GM23338 (cell line): ENCODE measurements at regions not wholly inside any gene's neighbourhood (a gene's known extent, or its start where the extent isn't known, plus 50 kb on each side); places are given as distances from the start of the nearest gene placed in this dataset.

Experiments
- ATAC-seq: fragments of 200-7000 bp; cut with Tn5 transposase; 3 replicates; pipeline ENCODE4 v1.9.1; 2020
- DNase-seq: peaks from one replicate; pipeline ENCODE4 v3.0.0-alpha.2; 2015; ENCODE audit warnings: low spot score
- H2AFZ ChIP-seq: fragments of 200-600 bp; sonication (generic); 2 replicates; pipeline ENCODE4 v1.8.0; 2016; ENCODE audit warnings: antibody characterized with exemption, mild to moderate bottlenecking, moderate library complexity
- H3F3A ChIP-seq: fragments of 200-600 bp; sonication (generic); replicated peaks from 2 replicates; pipeline ENCODE4 v1.8.0; 2017; ENCODE audit warnings: antibody characterized with exemption, mixed run types, low read depth
- H3K27ac ChIP-seq: fragments of 200-600 bp; sonication (generic); 2 replicates; pipeline ENCODE4 v1.6.1; 2016; ENCODE audit warnings: low read depth
- H3K27me3 ChIP-seq: fragments of 200-600 bp; sonication (generic); 2 replicates; pipeline ENCODE4 v1.8.0; 2016; ENCODE audit warnings: mild to moderate bottlenecking, mixed run types, moderate library complexity; ENCODE audit not compliant: insufficient read depth
- H3K36me3 ChIP-seq: fragments of 200-600 bp; sonication (generic); 2 replicates; pipeline ENCODE4 v1.8.0; 2016; ENCODE audit warnings: mild to moderate bottlenecking; ENCODE audit not compliant: insufficient read depth
- H3K4me1 ChIP-seq: fragments of 200-600 bp; sonication (generic); 2 replicates; pipeline ENCODE4 v1.8.0; 2016; ENCODE audit warnings: mild to moderate bottlenecking, moderate library complexity; ENCODE audit not compliant: insufficient read depth
- H3K4me2 ChIP-seq: fragments of 200-600 bp; sonication (generic); 2 replicates; pipeline ENCODE4 v1.7.1; 2017; ENCODE audit warnings: mixed run types
- H3K4me3 ChIP-seq: fragments of 200-600 bp; sonication (generic); 2 replicates; pipeline ENCODE4 v1.6.1; 2016; ENCODE audit warnings: mixed run types
- H3K79me2 ChIP-seq: fragments of 200-600 bp; sonication (generic); replicated peaks from 2 replicates; pipeline ENCODE4 v1.8.0; 2017; ENCODE audit warnings: mild to moderate bottlenecking; ENCODE audit not compliant: insufficient read depth
- H3K9me2 ChIP-seq: fragments of 200-600 bp; sonication (generic); 2 replicates; pipeline ENCODE4 v1.8.0; 2017; ENCODE audit not compliant: insufficient read depth
- H4K20me1 ChIP-seq: fragments of 200-600 bp; sonication (generic); replicated peaks from 2 replicates; pipeline ENCODE4 v1.8.0; 2017; ENCODE audit warnings: mild to moderate bottlenecking; ENCODE audit not compliant: insufficient read depth
- H3K27ac Mint-ChIP-seq: 2 replicates; pipeline ENCODE4 v1.8.0; 2020; ENCODE audit warnings: inconsistent platforms, mild to moderate bottlenecking, moderate library complexity, mixed read lengths
- H3K27me3 Mint-ChIP-seq: 3 replicates; pipeline ENCODE4 v1.8.0; 2022; ENCODE audit warnings: low read depth, mild to moderate bottlenecking, moderate library complexity, mixed read lengths, inconsistent platforms; ENCODE audit not compliant: insufficient read depth, poor library complexity
- H3K36me3 Mint-ChIP-seq: 3 replicates; pipeline ENCODE4 v1.8.0; 2021; ENCODE audit warnings: low read depth, mild to moderate bottlenecking, inconsistent platforms, moderate library complexity, mixed read lengths
- H3K4me1 Mint-ChIP-seq: 3 replicates; pipeline ENCODE4 v1.8.0; 2020; ENCODE audit warnings: mild to moderate bottlenecking, inconsistent platforms, mixed read lengths
- H3K4me3 Mint-ChIP-seq: 3 replicates; pipeline ENCODE4 v1.8.0; 2021; ENCODE audit warnings: moderate library complexity, mild to moderate bottlenecking, inconsistent platforms, mixed read lengths
- H3K9me3 Mint-ChIP-seq: 3 replicates; pipeline ENCODE4 v1.8.0; 2020; ENCODE audit warnings: moderate library complexity, mild to moderate bottlenecking, inconsistent platforms, mixed read lengths
- CREB1 ChIP-seq: fragments of 250-450 bp; sonication (Bioruptor Pico); IDR thresholded peaks from 2 replicates; pipeline ENCODE4 v1.5.0; 2020; ENCODE audit warnings: low read depth, mild to moderate bottlenecking, moderate library complexity
- EZH2 ChIP-seq: fragments of 200-600 bp; sonication (generic); IDR thresholded peaks from one replicate; pipeline ENCODE4 v1.8.0; 2017; ENCODE audit warnings: antibody characterized with exemption, mild to moderate bottlenecking, low read depth; ENCODE audit not compliant: unreplicated experiment
- EZH2phosphoT487 ChIP-seq: fragments of 200-600 bp; sonication (generic); IDR thresholded peaks from one replicate; pipeline ENCODE4 v1.8.1; 2018; ENCODE audit warnings: antibody characterized with exemption; ENCODE audit not compliant: unreplicated experiment
- JUNB ChIP-seq: IDR thresholded peaks from one replicate; pipeline ENCODE4 v1.6.1; 2016; ENCODE audit warnings: antibody characterized with exemption; ENCODE audit not compliant: unreplicated experiment
- NANOG ChIP-seq: IDR thresholded peaks from 2 replicates; pipeline ENCODE4 v1.6.1; 2016; ENCODE audit warnings: antibody characterized with exemption, borderline replicate concordance
- POLR2AphosphoS5 ChIP-seq: IDR thresholded peaks from 2 replicates; pipeline ENCODE4 v1.6.1; 2016; ENCODE audit warnings: antibody characterized with exemption, low read depth
- STAT1 ChIP-seq: IDR thresholded peaks from one replicate; pipeline ENCODE4 v1.6.1; 2016; ENCODE audit warnings: antibody characterized with exemption; ENCODE audit not compliant: unreplicated experiment
- ZNF114 ChIP-seq: fragments of 250-450 bp; sonication (Bioruptor Pico); IDR thresholded peaks from 2 replicates; pipeline ENCODE4 v1.5.0; 2020; ENCODE audit warnings: mild to moderate bottlenecking, moderate library complexity
- TF ChIP-seq, protein P1 (sequence below): IDR thresholded peaks from 2 replicates; pipeline ENCODE4 v1.6.1; 2016; ENCODE audit warnings: antibody characterized with exemption
- TF ChIP-seq, protein P2 (sequence below): IDR thresholded peaks from one replicate; pipeline ENCODE4 v1.6.1; 2018; ENCODE audit warnings: antibody characterized with exemption; ENCODE audit not compliant: unreplicated experiment
- TF ChIP-seq, protein P3 (sequence below): fragments of 250-450 bp; sonication (Bioruptor Pico); IDR thresholded peaks from 2 replicates; pipeline ENCODE4 v1.5.0; 2020; ENCODE audit warnings: mild to moderate bottlenecking, moderate library complexity

DNA sequence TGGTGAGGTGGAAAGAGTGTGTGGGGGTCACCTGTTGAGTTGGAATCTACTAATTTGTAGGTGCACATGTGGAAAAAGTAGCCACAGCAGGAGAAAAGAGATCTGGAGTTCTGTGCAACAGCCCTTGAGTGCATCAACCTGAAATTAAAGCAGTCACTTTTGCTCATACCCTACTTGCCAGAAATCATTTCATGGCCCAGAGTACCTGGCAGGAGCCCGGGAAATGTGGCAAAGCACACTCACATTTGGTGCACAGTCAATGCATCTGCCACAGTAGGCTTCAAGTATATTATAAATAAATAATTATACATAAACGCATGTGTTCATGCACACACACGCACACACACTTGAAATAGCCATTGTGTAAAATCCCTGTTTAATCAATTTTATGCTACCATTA, 203.0 kb downstream of the ICE1 start:
- H3K27me3 ChIP-seq = no peaks in the 10 kb centered on the region
- H3K27ac ChIP-seq = no peak overlapping the region
- no peak for DNase-seq
- no peaks in the 10 kb centered on the region for H3K4me1 ChIP-seq
- H3K36me3 Mint-ChIP-seq = peaks cover 17% of the 10 kb centered on the region; the same call in 2 of the 3 replicates
- no peak overlapping the region for H3K4me3 Mint-ChIP-seq
- H3K79me2 ChIP-seq = no peaks in the 10 kb centered on the region
- H3K36me3 ChIP-seq = no peaks in the 10 kb centered on the region
- no peak overlapping the region for H2AFZ ChIP-seq
- peaks cover 2% of the 10 kb centered on the region for H3K27me3 Mint-ChIP-seq
- no peaks in the 10 kb centered on the region for H3F3A ChIP-seq
- TF ChIP-seq, protein P1, sequence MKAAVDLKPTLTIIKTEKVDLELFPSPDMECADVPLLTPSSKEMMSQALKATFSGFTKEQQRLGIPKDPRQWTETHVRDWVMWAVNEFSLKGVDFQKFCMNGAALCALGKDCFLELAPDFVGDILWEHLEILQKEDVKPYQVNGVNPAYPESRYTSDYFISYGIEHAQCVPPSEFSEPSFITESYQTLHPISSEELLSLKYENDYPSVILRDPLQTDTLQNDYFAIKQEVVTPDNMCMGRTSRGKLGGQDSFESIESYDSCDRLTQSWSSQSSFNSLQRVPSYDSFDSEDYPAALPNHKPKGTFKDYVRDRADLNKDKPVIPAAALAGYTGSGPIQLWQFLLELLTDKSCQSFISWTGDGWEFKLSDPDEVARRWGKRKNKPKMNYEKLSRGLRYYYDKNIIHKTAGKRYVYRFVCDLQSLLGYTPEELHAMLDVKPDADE = no peak
- no peak for TF ChIP-seq CREB1
- peaks cover 8% of the 10 kb centered on the region; the same call in 1 of the 3 replicates for H3K4me1 Mint-ChIP-seq
- H3K4me3 ChIP-seq = no peak overlapping the region
- H4K20me1 ChIP-seq = no peaks in the 10 kb centered on the region
- H3K4me2 ChIP-seq = no peak overlapping the region
- no peak for ATAC-seq
- 0 out of 2 replicates have a peak, but pooled peaks cover 6% of the 10 kb centered on the region for H3K9me2 ChIP-seq
- peaks cover 47% of the 10 kb centered on the region for H3K9me3 Mint-ChIP-seq
- H3K27ac Mint-ChIP-seq = no peak overlapping the region

DNA sequence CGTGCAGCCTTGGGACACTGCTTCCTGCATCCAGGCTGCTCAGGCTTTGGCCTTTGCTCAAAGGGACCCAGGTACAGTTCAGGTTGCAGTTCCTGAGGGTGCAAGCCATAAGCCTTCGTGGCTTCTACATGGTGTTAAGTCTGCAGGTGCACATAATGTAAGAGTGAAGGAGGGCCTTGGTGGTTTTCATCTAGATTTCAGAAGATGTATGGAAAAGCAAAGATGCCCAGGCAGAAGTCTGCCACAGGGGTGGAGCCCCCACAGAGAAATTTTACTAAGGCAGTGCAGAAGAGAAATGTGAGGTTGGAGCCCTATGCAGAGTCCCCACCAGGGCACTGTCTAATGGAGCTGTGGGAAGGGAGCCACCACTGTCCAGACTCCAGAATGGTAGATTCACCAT, 200.9 kb downstream of the ICE1 start:
- Histone ChIP-seq H3K4me3 (no peak overlapping the region), H3K4me1 (no peaks in the 10 kb centered on the region), H3K27me3 (no peaks in the 10 kb centered on the region), H4K20me1 (no peaks in the 10 kb centered on the region), H3K27ac (no peak overlapping the region), H3K9me2 (0 out of 2 replicates have a peak, but pooled peaks cover 6% of the 10 kb centered on the region), H3K4me2 (no peak overlapping the region), H3K79me2 (no peaks in the 10 kb centered on the region), H3F3A (no peaks in the 10 kb centered on the region), H2AFZ (no peak overlapping the region), H3K36me3 (no peaks in the 10 kb centered on the region)
- H3K9me3 Mint-ChIP-seq = peaks cover 47% of the 10 kb centered on the region
- H3K27me3 Mint-ChIP-seq = peaks cover 2% of the 10 kb centered on the region
- H3K4me1 Mint-ChIP-seq = no peaks in the 10 kb centered on the region
- no peak overlapping the region for H3K4me3 Mint-ChIP-seq
- peaks cover 17% of the 10 kb centered on the region; the same call in 2 of the 3 replicates for H3K36me3 Mint-ChIP-seq
- ATAC-seq (no peak), DNase-seq (no peak)
- H3K27ac Mint-ChIP-seq = no peak overlapping the region
- TF ChIP-seq NANOG (no peak), CREB1 (no peak), EZH2 (no peak), POLR2AphosphoS5 (no peak), STAT1 (no peak), ZNF114 (CRISPR knock-in tag) (no peak), EZH2phosphoT487 (no peak), JUNB (no peak)
- TF ChIP-seq, protein P2, sequence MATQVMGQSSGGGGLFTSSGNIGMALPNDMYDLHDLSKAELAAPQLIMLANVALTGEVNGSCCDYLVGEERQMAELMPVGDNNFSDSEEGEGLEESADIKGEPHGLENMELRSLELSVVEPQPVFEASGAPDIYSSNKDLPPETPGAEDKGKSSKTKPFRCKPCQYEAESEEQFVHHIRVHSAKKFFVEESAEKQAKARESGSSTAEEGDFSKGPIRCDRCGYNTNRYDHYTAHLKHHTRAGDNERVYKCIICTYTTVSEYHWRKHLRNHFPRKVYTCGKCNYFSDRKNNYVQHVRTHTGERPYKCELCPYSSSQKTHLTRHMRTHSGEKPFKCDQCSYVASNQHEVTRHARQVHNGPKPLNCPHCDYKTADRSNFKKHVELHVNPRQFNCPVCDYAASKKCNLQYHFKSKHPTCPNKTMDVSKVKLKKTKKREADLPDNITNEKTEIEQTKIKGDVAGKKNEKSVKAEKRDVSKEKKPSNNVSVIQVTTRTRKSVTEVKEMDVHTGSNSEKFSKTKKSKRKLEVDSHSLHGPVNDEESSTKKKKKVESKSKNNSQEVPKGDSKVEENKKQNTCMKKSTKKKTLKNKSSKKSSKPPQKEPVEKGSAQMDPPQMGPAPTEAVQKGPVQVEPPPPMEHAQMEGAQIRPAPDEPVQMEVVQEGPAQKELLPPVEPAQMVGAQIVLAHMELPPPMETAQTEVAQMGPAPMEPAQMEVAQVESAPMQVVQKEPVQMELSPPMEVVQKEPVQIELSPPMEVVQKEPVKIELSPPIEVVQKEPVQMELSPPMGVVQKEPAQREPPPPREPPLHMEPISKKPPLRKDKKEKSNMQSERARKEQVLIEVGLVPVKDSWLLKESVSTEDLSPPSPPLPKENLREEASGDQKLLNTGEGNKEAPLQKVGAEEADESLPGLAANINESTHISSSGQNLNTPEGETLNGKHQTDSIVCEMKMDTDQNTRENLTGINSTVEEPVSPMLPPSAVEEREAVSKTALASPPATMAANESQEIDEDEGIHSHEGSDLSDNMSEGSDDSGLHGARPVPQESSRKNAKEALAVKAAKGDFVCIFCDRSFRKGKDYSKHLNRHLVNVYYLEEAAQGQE = no peak
- TF ChIP-seq, protein P1 = no peak
- TF ChIP-seq, protein P3, sequence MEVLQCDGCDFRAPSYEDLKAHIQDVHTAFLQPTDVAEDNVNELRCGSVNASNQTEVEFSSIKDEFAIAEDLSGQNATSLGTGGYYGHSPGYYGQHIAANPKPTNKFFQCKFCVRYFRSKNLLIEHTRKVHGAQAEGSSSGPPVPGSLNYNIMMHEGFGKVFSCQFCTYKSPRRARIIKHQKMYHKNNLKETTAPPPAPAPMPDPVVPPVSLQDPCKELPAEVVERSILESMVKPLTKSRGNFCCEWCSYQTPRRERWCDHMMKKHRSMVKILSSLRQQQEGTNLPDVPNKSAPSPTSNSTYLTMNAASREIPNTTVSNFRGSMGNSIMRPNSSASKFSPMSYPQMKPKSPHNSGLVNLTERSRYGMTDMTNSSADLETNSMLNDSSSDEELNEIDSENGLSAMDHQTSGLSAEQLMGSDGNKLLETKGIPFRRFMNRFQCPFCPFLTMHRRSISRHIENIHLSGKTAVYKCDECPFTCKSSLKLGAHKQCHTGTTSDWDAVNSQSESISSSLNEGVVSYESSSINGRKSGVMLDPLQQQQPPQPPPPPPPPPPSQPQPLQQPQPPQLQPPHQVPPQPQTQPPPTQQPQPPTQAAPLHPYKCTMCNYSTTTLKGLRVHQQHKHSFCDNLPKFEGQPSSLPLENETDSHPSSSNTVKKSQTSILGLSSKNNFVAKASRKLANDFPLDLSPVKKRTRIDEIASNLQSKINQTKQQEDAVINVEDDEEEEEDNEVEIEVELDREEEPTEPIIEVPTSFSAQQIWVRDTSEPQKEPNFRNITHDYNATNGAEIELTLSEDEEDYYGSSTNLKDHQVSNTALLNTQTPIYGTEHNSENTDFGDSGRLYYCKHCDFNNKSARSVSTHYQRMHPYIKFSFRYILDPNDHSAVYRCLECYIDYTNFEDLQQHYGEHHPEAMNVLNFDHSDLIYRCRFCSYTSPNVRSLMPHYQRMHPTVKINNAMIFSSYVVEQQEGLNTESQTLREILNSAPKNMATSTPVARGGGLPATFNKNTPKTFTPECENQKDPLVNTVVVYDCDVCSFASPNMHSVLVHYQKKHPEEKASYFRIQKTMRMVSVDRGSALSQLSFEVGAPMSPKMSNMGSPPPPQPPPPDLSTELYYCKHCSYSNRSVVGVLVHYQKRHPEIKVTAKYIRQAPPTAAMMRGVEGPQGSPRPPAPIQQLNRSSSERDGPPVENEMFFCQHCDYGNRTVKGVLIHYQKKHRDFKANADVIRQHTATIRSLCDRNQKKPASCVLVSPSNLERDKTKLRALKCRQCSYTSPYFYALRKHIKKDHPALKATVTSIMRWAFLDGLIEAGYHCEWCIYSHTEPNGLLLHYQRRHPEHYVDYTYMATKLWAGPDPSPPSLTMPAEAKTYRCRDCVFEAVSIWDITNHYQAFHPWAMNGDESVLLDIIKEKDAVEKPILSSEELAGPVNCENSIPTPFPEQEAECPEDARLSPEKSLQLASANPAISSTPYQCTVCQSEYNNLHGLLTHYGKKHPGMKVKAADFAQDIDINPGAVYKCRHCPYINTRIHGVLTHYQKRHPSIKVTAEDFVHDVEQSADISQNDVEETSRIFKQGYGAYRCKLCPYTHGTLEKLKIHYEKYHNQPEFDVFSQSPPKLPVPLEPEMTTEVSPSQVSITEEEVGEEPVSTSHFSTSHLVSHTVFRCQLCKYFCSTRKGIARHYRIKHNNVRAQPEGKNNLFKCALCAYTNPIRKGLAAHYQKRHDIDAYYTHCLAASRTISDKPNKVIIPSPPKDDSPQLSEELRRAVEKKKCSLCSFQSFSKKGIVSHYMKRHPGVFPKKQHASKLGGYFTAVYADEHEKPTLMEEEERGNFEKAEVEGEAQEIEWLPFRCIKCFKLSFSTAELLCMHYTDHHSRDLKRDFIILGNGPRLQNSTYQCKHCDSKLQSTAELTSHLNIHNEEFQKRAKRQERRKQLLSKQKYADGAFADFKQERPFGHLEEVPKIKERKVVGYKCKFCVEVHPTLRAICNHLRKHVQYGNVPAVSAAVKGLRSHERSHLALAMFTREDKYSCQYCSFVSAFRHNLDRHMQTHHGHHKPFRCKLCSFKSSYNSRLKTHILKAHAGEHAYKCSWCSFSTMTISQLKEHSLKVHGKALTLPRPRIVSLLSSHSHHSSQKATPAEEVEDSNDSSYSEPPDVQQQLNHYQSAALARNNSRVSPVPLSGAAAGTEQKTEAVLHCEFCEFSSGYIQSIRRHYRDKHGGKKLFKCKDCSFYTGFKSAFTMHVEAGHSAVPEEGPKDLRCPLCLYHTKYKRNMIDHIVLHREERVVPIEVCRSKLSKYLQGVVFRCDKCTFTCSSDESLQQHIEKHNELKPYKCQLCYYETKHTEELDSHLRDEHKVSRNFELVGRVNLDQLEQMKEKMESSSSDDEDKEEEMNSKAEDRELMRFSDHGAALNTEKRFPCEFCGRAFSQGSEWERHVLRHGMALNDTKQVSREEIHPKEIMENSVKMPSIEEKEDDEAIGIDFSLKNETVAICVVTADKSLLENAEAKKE (CRISPR knock-in tag) = no peak
